H9 (cell line): ENCODE measurements at regions not wholly inside any gene's neighbourhood (a gene's known extent, or its start where the extent isn't known, plus 50 kb on each side); places are given as distances from the start of the nearest gene placed in this dataset.

Source experiments
- DNase-seq: peaks from one replicate; pipeline ENCODE4 v3.0.0-alpha.2; 2017
- H2AFZ ChIP-seq: one replicate; pipeline ENCODE4 v1.6.1; 2013; ENCODE audit warnings: mild to moderate bottlenecking, low read length, control low read depth, moderate library complexity
- H2AK5ac ChIP-seq: 2 replicates; pipeline ENCODE4 v1.6.1; 2013; ENCODE audit warnings: low read length, control low read depth, mixed read lengths; ENCODE audit not compliant: insufficient read length
- H2BK120ac ChIP-seq: one replicate; pipeline ENCODE4 v1.6.1; 2013; ENCODE audit warnings: low read depth, mild to moderate bottlenecking, low read length, control low read depth, inconsistent platforms; ENCODE audit not compliant: poor library complexity, severe bottlenecking
- H2BK12ac ChIP-seq: 2 replicates; pipeline ENCODE4 v1.6.1; 2013; ENCODE audit warnings: low read length, control low read depth, mixed read lengths, low read depth; ENCODE audit not compliant: insufficient read length
- H2BK15ac ChIP-seq: 2 replicates; pipeline ENCODE4 v1.6.1; 2013; ENCODE audit warnings: low read depth, low read length, control low read depth
- H2BK20ac ChIP-seq: one replicate; pipeline ENCODE4 v1.6.1; 2013; ENCODE audit warnings: low read depth, mild to moderate bottlenecking, low read length, control low read depth, inconsistent platforms; ENCODE audit not compliant: poor library complexity, severe bottlenecking
- H2BK5ac ChIP-seq: 2 replicates; pipeline ENCODE4 v1.6.1; 2013; ENCODE audit warnings: low read length, control low read depth, mixed read lengths; ENCODE audit not compliant: insufficient read length
- H3K14ac ChIP-seq: 2 replicates; pipeline ENCODE4 v1.6.1; 2013; ENCODE audit warnings: low read length, control low read depth; ENCODE audit not compliant: insufficient read depth
- H3K18ac ChIP-seq: 2 replicates; pipeline ENCODE4 v1.6.1; 2013; ENCODE audit warnings: low read depth, mild to moderate bottlenecking, mixed read lengths, low read length, control low read depth; ENCODE audit not compliant: insufficient read length
- H3K23ac ChIP-seq: 2 replicates; pipeline ENCODE4 v1.6.1; 2013; ENCODE audit warnings: low read length, control low read depth, mixed read lengths, low read depth; ENCODE audit not compliant: insufficient read length
- H3K23me2 ChIP-seq: 2 replicates; pipeline ENCODE4 v1.6.1; 2013; ENCODE audit warnings: low read depth, mild to moderate bottlenecking, mixed read lengths, low read length, control low read depth; ENCODE audit not compliant: insufficient read length, poor library complexity, severe bottlenecking
- H3K27ac ChIP-seq: 2 replicates; pipeline ENCODE4 v1.5.1; 2013; ENCODE audit warnings: low read length, control low read depth, mixed read lengths, low read depth; ENCODE audit not compliant: insufficient read length
- H3K27me3 ChIP-seq: 2 replicates; pipeline ENCODE4 v1.6.1; 2013; ENCODE audit warnings: low read length, control low read depth, inconsistent platforms; ENCODE audit not compliant: insufficient read depth
- H3K4ac ChIP-seq: 2 replicates; pipeline ENCODE4 v1.6.1; 2013; ENCODE audit warnings: low read depth, mild to moderate bottlenecking, control low read depth, inconsistent platforms, low read length, moderate library complexity
- H3K4me1 ChIP-seq: 2 replicates; pipeline ENCODE4 v1.6.1; 2013; ENCODE audit warnings: low read length, control low read depth, inconsistent platforms; ENCODE audit not compliant: insufficient read depth
- H3K4me2 ChIP-seq: 2 replicates; pipeline ENCODE4 v1.6.1; 2013; ENCODE audit warnings: low read length, control low read depth, mixed read lengths; ENCODE audit not compliant: insufficient read length, insufficient read depth
- H3K56ac ChIP-seq: 2 replicates; pipeline ENCODE4 v1.6.1; 2013; ENCODE audit warnings: low read depth, mild to moderate bottlenecking, mixed read lengths, low read length, control low read depth; ENCODE audit not compliant: insufficient read length
- H3K79me1 ChIP-seq: 2 replicates; pipeline ENCODE4 v1.6.1; 2013; ENCODE audit warnings: low read depth, mild to moderate bottlenecking, moderate library complexity, low read length, control low read depth, inconsistent platforms; ENCODE audit not compliant: insufficient read depth, poor library complexity, severe bottlenecking
- H3K79me2 ChIP-seq: 2 replicates; pipeline ENCODE4 v1.6.1; 2013; ENCODE audit warnings: low read length, control low read depth, inconsistent platforms; ENCODE audit not compliant: insufficient read depth
- H3K9ac ChIP-seq: 2 replicates; pipeline ENCODE4 v1.6.1; 2013; ENCODE audit warnings: low read length, control low read depth, mixed read lengths; ENCODE audit not compliant: insufficient read length; ENCODE audit errors: extremely low read depth
- H3K9me3 ChIP-seq: one replicate; pipeline ENCODE4 v1.6.1; 2013; ENCODE audit warnings: low read depth, low read length, inconsistent platforms; ENCODE audit not compliant: control insufficient read depth
- H3T11ph ChIP-seq: one replicate; pipeline ENCODE4 v1.6.1; 2013; ENCODE audit warnings: mild to moderate bottlenecking, low read length, control low read depth, inconsistent platforms
- H4K20me1 ChIP-seq: one replicate; pipeline ENCODE4 v1.6.1; 2013; ENCODE audit not compliant: control insufficient read depth, insufficient read length, insufficient read depth
- H4K5ac ChIP-seq: 2 replicates; pipeline ENCODE4 v1.6.1; 2013; ENCODE audit warnings: low read depth, mild to moderate bottlenecking, mixed read lengths, low read length, control low read depth; ENCODE audit not compliant: insufficient read length
- H4K8ac ChIP-seq: replicated peaks from 2 replicates; pipeline ENCODE4 v1.6.1; 2013; ENCODE audit warnings: low read length, control low read depth, mixed read lengths, low read depth; ENCODE audit not compliant: insufficient read length
- H4K91ac ChIP-seq: 2 replicates; pipeline ENCODE4 v1.6.1; 2013; ENCODE audit warnings: low read depth, mild to moderate bottlenecking, moderate library complexity, mixed read lengths, low read length, control low read depth; ENCODE audit not compliant: insufficient read length
- H3K27ac Mint-ChIP-seq, 3 experiments: 2 replicates in 2 of 3; 3 replicates in 1 of 3; pipeline ENCODE4 v1.8.0; 2020 to 2021; ENCODE audit warnings: mixed read lengths in 3 of 3, mild to moderate bottlenecking in 1 of 3, moderate library complexity in 1 of 3
- H3K27me3 Mint-ChIP-seq: 2 replicates; pipeline ENCODE4 v1.8.0; 2021; ENCODE audit warnings: low read depth, mild to moderate bottlenecking, moderate library complexity, mixed read lengths
- H3K36me3 Mint-ChIP-seq, 3 experiments: 2 replicates in 2 of 3; 3 replicates in 1 of 3; pipeline ENCODE4 v1.8.0; 2020 to 2021; ENCODE audit warnings: low read depth in 3 of 3, mixed read lengths in 3 of 3; ENCODE audit not compliant: insufficient read depth in 1 of 3
- H3K4me1 Mint-ChIP-seq, 2 experiments: 2 replicates each; pipeline ENCODE4 v1.8.0; 2020; ENCODE audit warnings: mixed read lengths in 2 of 2
- H3K4me3 Mint-ChIP-seq, 2 experiments: 2 replicates in 1 of 2; 3 replicates in 1 of 2; pipeline ENCODE4 v1.8.0; 2020 to 2021; ENCODE audit warnings: mild to moderate bottlenecking in 2 of 2, mixed read lengths in 2 of 2, moderate library complexity in 1 of 2
- H3K9me3 Mint-ChIP-seq, 2 experiments: 2 replicates in 1 of 2; 3 replicates in 1 of 2; pipeline ENCODE4 v1.8.0; 2020; ENCODE audit warnings: mild to moderate bottlenecking in 2 of 2, mixed read lengths in 2 of 2, moderate library complexity in 1 of 2
- WGBS: extraction: QIAGEN DNeasy Blood & Tissue Kit; methylation state at CpG from one replicate; pipeline ENCODE4 v1.1.7; 2013; ENCODE audit warnings: missing lambda C conversion rate, low lambda C conversion rate, mixed read lengths; ENCODE audit not compliant: insufficient read length; ENCODE audit errors: extremely low coverage; 5-methylcytosine and 5-hydroxymethylcytosine counted together
- TF ChIP-seq, protein P1 (sequence below): fragments of 200-600 bp; sonication (generic); conservative IDR thresholded peaks from 3 replicates; pipeline ENCODE4 v1.8.0; 2021; ENCODE audit warnings: antibody characterized with exemption, mild to moderate bottlenecking

DNA sequence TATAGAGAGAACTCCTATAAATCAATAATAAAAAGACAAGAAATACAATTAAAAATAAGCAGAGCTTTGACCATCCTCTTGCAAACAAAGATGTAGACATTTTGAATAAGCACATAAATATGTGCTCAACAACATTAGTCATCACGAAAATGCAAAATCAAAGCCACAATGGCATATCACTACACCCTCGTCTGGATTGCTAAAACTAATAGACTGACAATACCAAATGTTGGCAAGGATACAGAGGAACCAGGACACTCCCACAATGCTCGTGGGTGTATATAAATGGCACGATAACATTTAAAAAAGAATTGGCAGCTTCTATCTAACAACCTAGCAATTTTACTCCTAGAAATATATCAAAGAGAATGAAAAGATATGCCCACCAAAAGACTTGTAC lies 530.8 kb downstream of the HAPSTR1 start:
- H3K56ac ChIP-seq: no peak overlapping the region
- H3K27ac ChIP-seq: no peak overlapping the region
- H2BK5ac ChIP-seq: no peak overlapping the region
- no peak overlapping the region for H4K5ac ChIP-seq
- H3K27ac Mint-ChIP-seq: no peak overlapping the region
- H3K79me1 ChIP-seq: no peaks in the 10 kb centered on the region
- no peaks in the 10 kb centered on the region for H4K20me1 ChIP-seq
- no peak overlapping the region for H4K91ac ChIP-seq
- H3K14ac ChIP-seq: no peak overlapping the region
- H3K4me1 Mint-ChIP-seq: 0 out of 4 replicates have a peak, but pooled peaks cover 0 to 4% of the 10 kb centered on the region in 2 experiments
- no peak overlapping the region for H2BK15ac ChIP-seq
- no peak overlapping the region for H3T11ph ChIP-seq
- H3K9me3 ChIP-seq: no peaks in the 10 kb centered on the region
- no peak overlapping the region for H3K4me3 Mint-ChIP-seq
- H3K27me3 Mint-ChIP-seq: no peaks in the 10 kb centered on the region; the same call in 1 of the 2 replicates
- no peaks in the 10 kb centered on the region for H3K23me2 ChIP-seq
- H2BK120ac ChIP-seq: no peak overlapping the region
- H3K27me3 ChIP-seq: no peaks in the 10 kb centered on the region
- DNase-seq: no peak
- H3K4me1 ChIP-seq: no peaks in the 10 kb centered on the region
- no peak overlapping the region for H4K8ac ChIP-seq
- no peak overlapping the region for H2AK5ac ChIP-seq
- H3K4me2 ChIP-seq: no peak overlapping the region
- H3K79me2 ChIP-seq: no peaks in the 10 kb centered on the region
- no peak overlapping the region for H3K4ac ChIP-seq
- H3K9ac ChIP-seq: no peak overlapping the region
- WGBS: no CpG with 5 or more reads among the region's 4 CpGs
- H2BK20ac ChIP-seq: no peak overlapping the region
- no peak overlapping the region for H2AFZ ChIP-seq
- no peak overlapping the region for H3K18ac ChIP-seq
- no peak overlapping the region for H2BK12ac ChIP-seq
- H3K9me3 Mint-ChIP-seq: peaks cover 22 to 30% of the 10 kb centered on the region in 2 experiments
- peaks cover 10 to 26% (median 15%) of the 10 kb centered on the region in 3 experiments for H3K36me3 Mint-ChIP-seq
- no peak overlapping the region for H3K23ac ChIP-seq
- TF ChIP-seq, protein P1, sequence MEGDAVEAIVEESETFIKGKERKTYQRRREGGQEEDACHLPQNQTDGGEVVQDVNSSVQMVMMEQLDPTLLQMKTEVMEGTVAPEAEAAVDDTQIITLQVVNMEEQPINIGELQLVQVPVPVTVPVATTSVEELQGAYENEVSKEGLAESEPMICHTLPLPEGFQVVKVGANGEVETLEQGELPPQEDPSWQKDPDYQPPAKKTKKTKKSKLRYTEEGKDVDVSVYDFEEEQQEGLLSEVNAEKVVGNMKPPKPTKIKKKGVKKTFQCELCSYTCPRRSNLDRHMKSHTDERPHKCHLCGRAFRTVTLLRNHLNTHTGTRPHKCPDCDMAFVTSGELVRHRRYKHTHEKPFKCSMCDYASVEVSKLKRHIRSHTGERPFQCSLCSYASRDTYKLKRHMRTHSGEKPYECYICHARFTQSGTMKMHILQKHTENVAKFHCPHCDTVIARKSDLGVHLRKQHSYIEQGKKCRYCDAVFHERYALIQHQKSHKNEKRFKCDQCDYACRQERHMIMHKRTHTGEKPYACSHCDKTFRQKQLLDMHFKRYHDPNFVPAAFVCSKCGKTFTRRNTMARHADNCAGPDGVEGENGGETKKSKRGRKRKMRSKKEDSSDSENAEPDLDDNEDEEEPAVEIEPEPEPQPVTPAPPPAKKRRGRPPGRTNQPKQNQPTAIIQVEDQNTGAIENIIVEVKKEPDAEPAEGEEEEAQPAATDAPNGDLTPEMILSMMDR: no peak
